GM18870 (cell line): ENCODE measurements at regions not wholly inside any gene's neighbourhood (a gene's known extent, or its start where the extent isn't known, plus 50 kb on each side); places are given as distances from the start of the nearest gene placed in this dataset.

Experiments used
- ATAC-seq: cut with Tn5 transposase; IDR thresholded peaks from one replicate; pipeline ENCODE4 v1.9.1; 2021; ENCODE audit warnings: moderate library complexity; ENCODE audit not compliant: unreplicated experiment

GRCh38 chr7:49718760-49719159, 54.7 kb upstream of the VWC2 start:
- no peak for ATAC-seq

GRCh38 chr7:49721441-49721840, 52.0 kb upstream of the VWC2 start:
- no peak for ATAC-seq
